Lung (tissue), 11 donors: ENCODE measurements at regions not wholly inside any gene's neighbourhood (a gene's known extent, or its start where the extent isn't known, plus 50 kb on each side); places are given as distances from the start of the nearest gene placed in this dataset.

Experiments used
- ATAC-seq: fragments of 200-7000 bp; cut with Tn5 transposase; one replicate; pipeline ENCODE4 v1.9.1; 2020; ENCODE audit warnings: moderate number of reproducible peaks; ENCODE audit not compliant: insufficient read depth, low FRiP score
- DNase-seq, 3 donors: peaks; one replicate each; pipeline ENCODE4 v3.0.0-alpha.2; 2013 to 2017
- H3K27ac ChIP-seq, 2 donors: one replicate each; pipeline ENCODE4 v1.5.1; 2013; ENCODE audit warnings: mild to moderate bottlenecking in 2 of 2, moderate library complexity in 2 of 2, control low read depth in 1 of 2, inconsistent platforms in 1 of 2, low read depth in 1 of 2, low read length in 1 of 2
- H3K27me3 ChIP-seq, 3 donors: one replicate each; pipeline ENCODE4 v1.5.1; 2013; ENCODE audit warnings: low read length in 2 of 3; ENCODE audit not compliant: control insufficient read depth in 3 of 3, insufficient read depth in 3 of 3
- H3K36me3 ChIP-seq, 4 donors: one replicate each; pipeline ENCODE4 v1.5.1; 2013; ENCODE audit warnings: low read length in 4 of 4, mild to moderate bottlenecking in 1 of 4, moderate library complexity in 1 of 4; ENCODE audit not compliant: control insufficient read depth in 4 of 4, insufficient read depth in 4 of 4
- H3K4me1 ChIP-seq, 5 donors: one replicate each; pipeline ENCODE4 v1.5.1; 2013; ENCODE audit warnings: low read length in 5 of 5, mild to moderate bottlenecking in 2 of 5, moderate library complexity in 1 of 5; ENCODE audit not compliant: control insufficient read depth in 5 of 5, insufficient read depth in 5 of 5
- H3K4me3 ChIP-seq: one replicate; pipeline ENCODE4 v1.5.1; 2013; ENCODE audit warnings: mild to moderate bottlenecking, control low read depth, moderate library complexity
- H3K9ac ChIP-seq, 2 donors: one replicate each; pipeline ENCODE4 v1.5.1; 2013; ENCODE audit warnings: low read length in 2 of 2, control low read depth in 1 of 2; ENCODE audit not compliant: insufficient read depth in 1 of 2
- H3K9me3 ChIP-seq, 4 donors: one replicate each; pipeline ENCODE4 v1.5.1; 2013; ENCODE audit warnings: low read length in 3 of 4, mild to moderate bottlenecking in 1 of 4, moderate library complexity in 1 of 4; ENCODE audit not compliant: control insufficient read depth in 4 of 4, insufficient read depth in 3 of 4
- WGBS, 2 donors: extraction: QIAGEN DNeasy Blood & Tissue Kit; methylation state at CpG; one replicate each; pipeline ENCODE4 v1.1.7; 2013; 5-methylcytosine and 5-hydroxymethylcytosine counted together
- TF ChIP-seq, protein P1 (sequence below): IDR thresholded peaks from 2 replicates; pipeline ENCODE4 v1.5.1; 2012; ENCODE audit warnings: mild to moderate bottlenecking; ENCODE audit errors: control extremely low read depth, extremely low read depth
- donor health status: control.
- donor health status: control.
- donor health status: Bipolar disorder and iron deficiency.
- donor health status: healthy.
- donor health status: DM: yes; HTN: yes; CAD: no.

DNA sequence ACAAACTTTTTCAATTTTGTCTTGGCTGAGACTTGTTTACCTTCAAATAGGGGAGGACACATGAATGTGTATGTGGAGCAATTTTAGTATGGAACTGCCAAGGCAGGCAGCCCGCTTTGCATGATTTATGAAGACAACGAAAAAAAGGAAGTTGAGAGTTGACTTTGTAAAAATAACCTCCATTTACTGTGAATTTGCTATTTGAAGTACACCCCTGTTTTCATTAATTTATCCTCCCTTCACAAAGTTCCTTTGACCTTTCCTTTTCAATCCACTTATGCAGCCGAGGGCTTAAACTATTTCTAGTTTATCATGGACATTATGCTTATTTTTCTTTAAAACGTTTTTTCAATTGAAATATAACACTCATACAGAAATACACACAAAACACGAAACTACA lies 369.6 kb upstream of the CADM1 start:
- TF ChIP-seq, protein P1, sequence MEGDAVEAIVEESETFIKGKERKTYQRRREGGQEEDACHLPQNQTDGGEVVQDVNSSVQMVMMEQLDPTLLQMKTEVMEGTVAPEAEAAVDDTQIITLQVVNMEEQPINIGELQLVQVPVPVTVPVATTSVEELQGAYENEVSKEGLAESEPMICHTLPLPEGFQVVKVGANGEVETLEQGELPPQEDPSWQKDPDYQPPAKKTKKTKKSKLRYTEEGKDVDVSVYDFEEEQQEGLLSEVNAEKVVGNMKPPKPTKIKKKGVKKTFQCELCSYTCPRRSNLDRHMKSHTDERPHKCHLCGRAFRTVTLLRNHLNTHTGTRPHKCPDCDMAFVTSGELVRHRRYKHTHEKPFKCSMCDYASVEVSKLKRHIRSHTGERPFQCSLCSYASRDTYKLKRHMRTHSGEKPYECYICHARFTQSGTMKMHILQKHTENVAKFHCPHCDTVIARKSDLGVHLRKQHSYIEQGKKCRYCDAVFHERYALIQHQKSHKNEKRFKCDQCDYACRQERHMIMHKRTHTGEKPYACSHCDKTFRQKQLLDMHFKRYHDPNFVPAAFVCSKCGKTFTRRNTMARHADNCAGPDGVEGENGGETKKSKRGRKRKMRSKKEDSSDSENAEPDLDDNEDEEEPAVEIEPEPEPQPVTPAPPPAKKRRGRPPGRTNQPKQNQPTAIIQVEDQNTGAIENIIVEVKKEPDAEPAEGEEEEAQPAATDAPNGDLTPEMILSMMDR = no peak
- Histone ChIP-seq H3K9ac (no peak overlapping the region), H3K27me3 (no peaks in the 10 kb centered on the region), H3K4me3 (no peak overlapping the region), H3K27ac (no peak overlapping the region), H3K36me3 (no peaks in the 10 kb centered on the region), H3K9me3 (peaks cover 0 to 3% (median 0%) of the 10 kb centered on the region in 4 donors), H3K4me1 (peaks cover 0 to 4% (median 0%) of the 10 kb centered on the region in 5 donors)
- ATAC-seq (no peak), DNase-seq (no peak)
- 20 to 39% methylated on average over 5 of the region's 5 CpGs for WGBS, 2 donors

DNA sequence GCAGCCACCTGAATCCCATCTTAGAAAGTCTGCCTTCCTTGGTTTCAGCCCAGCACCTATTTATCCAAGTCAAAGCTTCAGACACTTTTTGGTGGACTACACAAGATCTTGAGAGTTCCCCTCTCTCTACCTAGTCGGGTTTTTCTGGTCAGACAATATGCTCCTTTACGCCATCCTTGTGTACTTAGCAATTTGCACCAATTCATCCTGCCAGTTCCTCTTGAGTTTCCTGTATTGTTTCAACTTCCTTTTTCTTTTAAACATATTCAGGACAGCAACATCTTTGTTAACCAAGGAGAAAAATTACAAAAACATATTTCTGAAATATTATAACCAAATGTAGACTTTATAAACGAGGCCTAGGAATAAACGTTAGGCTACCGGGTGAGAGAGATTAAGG lies 368.2 kb upstream of the CADM1 start:
- ATAC-seq = no peak
- Histone ChIP-seq H3K9ac (no peak overlapping the region), H3K4me1 (peaks cover 0 to 4% (median 0%) of the 10 kb centered on the region in 5 donors), H3K27me3 (no peaks in the 10 kb centered on the region), H3K27ac (no peak overlapping the region), H3K36me3 (no peaks in the 10 kb centered on the region), H3K9me3 (peaks cover 0 to 3% (median 0%) of the 10 kb centered on the region in 4 donors), H3K4me3 (no peak overlapping the region)
- WGBS, 2 donors = 19 to 36% methylated on average over 5 of the region's 5 CpGs
- no peak for DNase-seq
- TF ChIP-seq, protein P1 = no peak

DNA sequence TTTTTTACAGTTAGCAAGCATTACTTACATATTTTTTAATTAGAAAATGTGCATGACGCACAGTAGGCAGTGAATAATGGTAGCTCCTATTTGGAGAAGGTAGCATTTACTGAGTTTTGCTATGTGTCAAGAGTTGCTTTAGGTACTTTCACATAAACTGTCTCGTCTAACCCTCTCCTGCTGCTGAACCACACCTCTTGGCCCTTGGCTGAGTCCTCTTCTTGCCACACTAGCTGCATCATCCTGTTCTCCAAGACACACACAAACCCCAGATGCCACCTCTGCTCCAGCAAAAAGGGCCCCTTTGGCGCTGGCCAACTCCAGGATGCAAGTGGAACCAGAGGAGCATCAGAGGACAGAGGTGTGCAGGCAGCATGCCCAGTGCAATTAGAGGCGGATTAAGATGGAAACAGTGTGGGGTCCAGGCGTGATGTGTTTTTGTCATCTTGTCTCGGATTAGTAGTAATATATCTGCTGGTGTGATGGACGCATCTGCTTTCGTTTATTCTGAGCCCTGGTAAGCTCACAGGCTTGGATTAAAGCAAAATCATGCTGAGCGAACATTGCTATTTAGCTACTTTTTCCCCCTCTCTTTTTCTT lies 367.0 kb upstream of the CADM1 start:
- ATAC-seq (no peak), DNase-seq (no peak)
- H3K9ac ChIP-seq = no peak overlapping the region
- no peak overlapping the region for H3K4me3 ChIP-seq
- H3K27ac ChIP-seq = no peak overlapping the region
- H3K27me3 ChIP-seq = no peaks in the 10 kb centered on the region
- no peaks in the 10 kb centered on the region for H3K36me3 ChIP-seq
- peaks cover 0 to 3% (median 0%) of the 10 kb centered on the region in 4 donors for H3K9me3 ChIP-seq
- WGBS, 2 donors = 94% methylated on average over 9 of the region's 9 CpGs
- peaks cover 0 to 4% (median 0%) of the 10 kb centered on the region in 5 donors for H3K4me1 ChIP-seq
- TF ChIP-seq, protein P1 = no peak
